Keratinocyte (primary cell): ENCODE measurements at regions not wholly inside any gene's neighbourhood (a gene's known extent, or its start where the extent isn't known, plus 50 kb on each side); places are given as distances from the start of the nearest gene placed in this dataset.

Source experiments
- DNase-seq: peaks from one replicate; pipeline ENCODE4 v3.0.0-alpha.2; 2011; ENCODE audit warnings: low read depth, missing footprints, low spot score
- FAIRE-seq: peaks from 2 replicates; lab custom pipeline; 2011; peaks lifted over from hg19 to GRCh38; lab: Jason Lieb, UNC
- H2AFZ ChIP-seq: 2 replicates; pipeline ENCODE4 v1.6.0; 2012; ENCODE audit warnings: low read length, control low read depth, inconsistent platforms; ENCODE audit not compliant: control insufficient read depth
- H3K27ac ChIP-seq: 2 replicates; pipeline ENCODE4 v1.5.1; 2011; ENCODE audit warnings: low read length; ENCODE audit not compliant: control insufficient read depth, insufficient read depth
- H3K27me3 ChIP-seq: 3 replicates; pipeline ENCODE4 v1.6.0; 2011; ENCODE audit warnings: low read length; ENCODE audit not compliant: control insufficient read depth, insufficient read depth; ENCODE audit errors: extremely low read depth
- H3K36me3 ChIP-seq, 2 experiments: 2 replicates in 1 of 2; 3 replicates in 1 of 2; pipeline ENCODE4 v1.5.1; 2011; ENCODE audit warnings: low read length in 2 of 2, mild to moderate bottlenecking in 1 of 2; ENCODE audit not compliant: control insufficient read depth in 2 of 2, insufficient read depth in 2 of 2; ENCODE audit errors: extremely low read depth in 1 of 2
- H3K4me1 ChIP-seq: 3 replicates; pipeline ENCODE4 v1.5.1; 2011; ENCODE audit warnings: low read length; ENCODE audit not compliant: control insufficient read depth, insufficient read depth; ENCODE audit errors: extremely low read depth
- H3K4me2 ChIP-seq: 3 replicates; pipeline ENCODE4 v1.6.0; 2011; ENCODE audit warnings: low read depth, low read length; ENCODE audit not compliant: control insufficient read depth, insufficient read depth; ENCODE audit errors: extremely low read depth
- H3K4me3 ChIP-seq, 3 experiments: fragments of 200-600 bp in 1 of 3; sonication (generic) in 1 of 3; 2 replicates in 2 of 3; 3 replicates in 1 of 3; pipeline ENCODE4 v1.5.1; 2011 to 2016; ENCODE audit warnings: low read length in 3 of 3, mild to moderate bottlenecking in 3 of 3, control low read depth in 2 of 3, inconsistent platforms in 1 of 3, low read depth in 1 of 3, mixed read lengths in 1 of 3, mixed run types in 1 of 3, moderate library complexity in 1 of 3; ENCODE audit not compliant: control insufficient read depth in 2 of 3, insufficient read depth in 2 of 3; ENCODE audit errors: extremely low read depth in 1 of 3
- H3K79me2 ChIP-seq: 2 replicates; pipeline ENCODE4 v1.6.0; 2012; ENCODE audit warnings: low read length; ENCODE audit not compliant: control insufficient read depth, insufficient read depth
- H3K9ac ChIP-seq: 3 replicates; pipeline ENCODE4 v1.6.0; 2011; ENCODE audit warnings: low read length; ENCODE audit not compliant: control insufficient read depth, insufficient read depth; ENCODE audit errors: extremely low read depth
- H3K9me1 ChIP-seq: 3 replicates; pipeline ENCODE4 v1.6.0; 2011; ENCODE audit warnings: low read length; ENCODE audit not compliant: control insufficient read depth, insufficient read depth; ENCODE audit errors: extremely low read depth
- H3K9me3 ChIP-seq: 2 replicates; pipeline ENCODE4 v1.5.1; 2012; ENCODE audit warnings: low read depth, low read length; ENCODE audit not compliant: control insufficient read depth
- H4K20me1 ChIP-seq: 3 replicates; pipeline ENCODE4 v1.6.0; 2011; ENCODE audit warnings: low read length; ENCODE audit not compliant: control insufficient read depth, insufficient read depth; ENCODE audit errors: extremely low read depth
- EZH2 ChIP-seq: IDR thresholded peaks from one replicate; pipeline ENCODE4 v1.6.1; 2012; ENCODE audit warnings: inconsistent platforms, mild to moderate bottlenecking, low read length, moderate library complexity
- dilution Hi-C: fragments of 300-500 bp; cut with MboI; formaldehyde crosslinking; loops from one replicate; pipeline ENCODE4 v1.7.0; 2020; ENCODE audit warnings: low sequenced_read_pairs; ENCODE audit not compliant: extremely low pct_ligation_motif_present
- TF ChIP-seq, protein P1 (sequence below), 3 experiments: IDR thresholded peaks in 1 of 3; conservative IDR thresholded peaks in 1 of 3; optimal IDR thresholded peaks in 1 of 3; 2 replicates in 2 of 3; 3 replicates in 1 of 3; pipeline versions ENCODE3 to v1.5.1; 2011; ENCODE audit warnings: low read length in 3 of 3, mild to moderate bottlenecking in 3 of 3, moderate library complexity in 2 of 3, control low read depth in 1 of 3, inconsistent platforms in 1 of 3; ENCODE audit not compliant: insufficient read depth in 2 of 3; ENCODE audit errors: extremely low read depth in 1 of 3

DNA sequence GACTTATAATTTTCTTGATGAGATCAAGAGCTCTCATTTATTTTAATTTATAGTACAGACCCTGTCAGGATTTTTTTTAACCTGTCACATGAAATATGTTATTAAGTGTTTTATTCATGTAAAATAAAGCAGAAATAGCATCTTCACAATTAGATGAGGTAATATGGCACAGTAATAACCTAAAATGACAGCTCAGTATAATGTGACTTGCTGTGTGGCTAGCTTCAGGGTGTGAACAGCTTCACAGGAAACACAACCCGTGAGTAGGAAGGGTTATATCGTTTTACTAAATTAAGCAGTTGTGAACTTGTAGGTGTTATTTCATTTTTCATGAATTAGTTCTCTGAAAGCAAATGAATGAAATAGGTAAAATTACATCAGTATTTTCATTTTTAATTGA is 366.9 kb upstream of the CHORDC1 start:
- Histone ChIP-seq H3K4me1 (no peaks in the 10 kb centered on the region), H3K4me3 (no peak overlapping the region), H4K20me1 (no peaks in the 10 kb centered on the region), H2AFZ (no peak overlapping the region), H3K9ac (no peak overlapping the region), H3K27ac (no peak overlapping the region), H3K27me3 (no peaks in the 10 kb centered on the region), H3K79me2 (no peaks in the 10 kb centered on the region), H3K9me3 (no peaks in the 10 kb centered on the region), H3K4me2 (no peak overlapping the region), H3K9me1 (no peaks in the 10 kb centered on the region), H3K36me3 (no peaks in the 10 kb centered on the region)
- FAIRE-seq (no peak), DNase-seq (no peak)
- TF ChIP-seq, protein P1, sequence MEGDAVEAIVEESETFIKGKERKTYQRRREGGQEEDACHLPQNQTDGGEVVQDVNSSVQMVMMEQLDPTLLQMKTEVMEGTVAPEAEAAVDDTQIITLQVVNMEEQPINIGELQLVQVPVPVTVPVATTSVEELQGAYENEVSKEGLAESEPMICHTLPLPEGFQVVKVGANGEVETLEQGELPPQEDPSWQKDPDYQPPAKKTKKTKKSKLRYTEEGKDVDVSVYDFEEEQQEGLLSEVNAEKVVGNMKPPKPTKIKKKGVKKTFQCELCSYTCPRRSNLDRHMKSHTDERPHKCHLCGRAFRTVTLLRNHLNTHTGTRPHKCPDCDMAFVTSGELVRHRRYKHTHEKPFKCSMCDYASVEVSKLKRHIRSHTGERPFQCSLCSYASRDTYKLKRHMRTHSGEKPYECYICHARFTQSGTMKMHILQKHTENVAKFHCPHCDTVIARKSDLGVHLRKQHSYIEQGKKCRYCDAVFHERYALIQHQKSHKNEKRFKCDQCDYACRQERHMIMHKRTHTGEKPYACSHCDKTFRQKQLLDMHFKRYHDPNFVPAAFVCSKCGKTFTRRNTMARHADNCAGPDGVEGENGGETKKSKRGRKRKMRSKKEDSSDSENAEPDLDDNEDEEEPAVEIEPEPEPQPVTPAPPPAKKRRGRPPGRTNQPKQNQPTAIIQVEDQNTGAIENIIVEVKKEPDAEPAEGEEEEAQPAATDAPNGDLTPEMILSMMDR (optimal IDR thresholded peaks at IDR 0.05 in 1 of 3, IDR thresholded peaks at IDR 0.05 in 1 of 3, conservative IDR thresholded peaks at IDR 0.05 in 1 of 3; ENCODE audit: extremely low read depth in 1 of 3, insufficient read depth in 2 of 3, low read length in 3 of 3) = no peak
- TF ChIP-seq EZH2 = no peak
- dilution Hi-C loops = no loop called here

DNA sequence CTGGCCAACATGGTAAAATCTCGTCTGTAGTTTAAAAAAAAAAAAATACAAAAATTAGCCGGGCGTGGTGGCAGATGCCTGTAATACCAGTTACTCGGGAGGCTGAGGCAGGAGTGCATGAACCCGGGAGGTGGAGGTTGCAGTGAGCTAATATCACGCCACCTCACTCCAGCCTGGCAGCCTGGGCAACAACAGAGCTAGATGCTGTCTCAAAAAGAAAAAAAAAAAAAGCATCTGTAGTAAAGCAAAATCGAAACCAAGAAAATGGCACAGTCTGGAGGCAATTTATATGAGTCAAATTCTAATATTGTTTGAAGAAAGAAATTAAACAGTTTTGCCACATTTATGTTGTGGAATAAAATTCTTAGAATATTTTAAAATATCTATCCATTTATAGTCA is 365.0 kb upstream of the CHORDC1 start:
- Histone ChIP-seq H3K36me3 (no peaks in the 10 kb centered on the region), H3K4me2 (no peak overlapping the region), H3K79me2 (no peaks in the 10 kb centered on the region), H3K4me3 (no peak overlapping the region), H3K27me3 (no peaks in the 10 kb centered on the region), H3K27ac (no peak overlapping the region), H4K20me1 (no peaks in the 10 kb centered on the region), H3K9ac (no peak overlapping the region), H3K4me1 (no peaks in the 10 kb centered on the region), H3K9me1 (no peaks in the 10 kb centered on the region), H2AFZ (no peak overlapping the region), H3K9me3 (no peaks in the 10 kb centered on the region)
- dilution Hi-C loops = no loop called here
- TF ChIP-seq, protein P1 (optimal IDR thresholded peaks at IDR 0.05 in 1 of 3, IDR thresholded peaks at IDR 0.05 in 1 of 3, conservative IDR thresholded peaks at IDR 0.05 in 1 of 3; ENCODE audit: extremely low read depth in 1 of 3, insufficient read depth in 2 of 3, low read length in 3 of 3) = no peak
- no peak for TF ChIP-seq EZH2
- FAIRE-seq (no peak), DNase-seq (no peak)
